Spleen (tissue), 7 donors: ENCODE measurements at regions not wholly inside any gene's neighbourhood (a gene's known extent, or its start where the extent isn't known, plus 50 kb on each side); places are given as distances from the start of the nearest gene placed in this dataset.

ENCODE experiments used
- CTCF ChIP-seq, 11 experiments: fragments of 200-600 bp in 7 of 11; fragments of 450-650 bp in 4 of 11; sonication (generic) in 4 of 11; IDR thresholded peaks in 8 of 11; conservative IDR thresholded peaks in 3 of 11; 1 replicate in 7 of 11; 2 replicates in 4 of 11; pipeline versions ENCODE4 v1.4.0 to v1.8.0; 2016 to 2021; ENCODE audit warnings: antibody characterized with exemption in 11 of 11, inconsistent platforms in 4 of 11, mild to moderate bottlenecking in 1 of 11
- POLR2A ChIP-seq, 3 donors: fragments of 450-650 bp; IDR thresholded peaks; one replicate each; pipeline ENCODE4 v1.5.1; 2017; ENCODE audit warnings: antibody characterized with exemption in 3 of 3, mild to moderate bottlenecking in 1 of 3
- POLR2AphosphoS5 ChIP-seq, 3 donors: sonication (generic); formaldehyde crosslinking; IDR thresholded peaks; one replicate each; pipeline ENCODE4 v1.5.1; 2017; ENCODE audit warnings: antibody characterized with exemption in 3 of 3
- donor health status: DM: no; HTN: no; CAD: no; lungs with moderate emphysema.
- donor health status: DM: no; HTN: no; CAD: no.
- donor health status: DM: no; HTN: no; CAD: no.

GRCh38 chrX:45750639-45751038 lies 550.0 kb upstream of the DIPK2B start:
- TF ChIP-seq CTCF (IDR thresholded peaks at IDR 0.05 in 8 of 11, conservative IDR thresholded peaks at IDR 0.05 in 3 of 11): no peak
- no peak for TF ChIP-seq POLR2AphosphoS5 (IDR thresholded peaks at IDR 0.05)
- no peak for TF ChIP-seq POLR2A (IDR thresholded peaks at IDR 0.05)
